Loucy (cell line): ENCODE measurements at regions not wholly inside any gene's neighbourhood (a gene's known extent, or its start where the extent isn't known, plus 50 kb on each side); places are given as distances from the start of the nearest gene placed in this dataset.

ENCODE experiments used
- H2AFZ ChIP-seq: fragments of 200-600 bp; sonication (generic); 2 replicates; pipeline ENCODE4 v1.6.0; 2016; ENCODE audit warnings: antibody characterized with exemption, mild to moderate bottlenecking, low read length, moderate library complexity
- H3F3A ChIP-seq: fragments of 200-600 bp; 2 replicates; pipeline ENCODE4 v1.6.0; 2016; ENCODE audit warnings: antibody characterized with exemption, low read depth, mild to moderate bottlenecking
- H3K27me3 ChIP-seq: fragments of 200-600 bp; sonication (generic); 2 replicates; pipeline ENCODE4 v1.6.1; 2014; ENCODE audit warnings: low read length, mild to moderate bottlenecking; ENCODE audit not compliant: insufficient read depth, poor library complexity, severe bottlenecking
- H3K36me3 ChIP-seq: fragments of 200-600 bp; sonication (generic); 2 replicates; pipeline ENCODE4 v1.6.1; 2016; ENCODE audit warnings: low read length; ENCODE audit not compliant: insufficient read depth
- H3K4me1 ChIP-seq: fragments of 200-600 bp; sonication (generic); 2 replicates; pipeline ENCODE4 v1.5.1; 2014; ENCODE audit warnings: low read length, mild to moderate bottlenecking; ENCODE audit not compliant: insufficient read depth, poor library complexity, severe bottlenecking
- H3K4me2 ChIP-seq: fragments of 200-600 bp; sonication (generic); 2 replicates; pipeline ENCODE4 v1.6.0; 2014; ENCODE audit warnings: antibody characterized with exemption, low read length, low read depth, mild to moderate bottlenecking; ENCODE audit not compliant: poor library complexity, severe bottlenecking
- H3K4me3 ChIP-seq: fragments of 200-600 bp; sonication (generic); 2 replicates; pipeline ENCODE4 v1.5.1; 2014; ENCODE audit warnings: low read length, mild to moderate bottlenecking, mixed read lengths; ENCODE audit not compliant: poor library complexity, severe bottlenecking
- H3K79me2 ChIP-seq: fragments of 200-600 bp; sonication (generic); 2 replicates; pipeline ENCODE4 v1.6.1; 2014; ENCODE audit warnings: low read length; ENCODE audit not compliant: insufficient read depth
- H3K9ac ChIP-seq: fragments of 200-600 bp; sonication (generic); 2 replicates; pipeline ENCODE4 v1.6.0; 2014; ENCODE audit warnings: mild to moderate bottlenecking, low read depth, low read length, moderate library complexity; ENCODE audit not compliant: poor library complexity, severe bottlenecking
- H3K9me2 ChIP-seq: fragments of 200-600 bp; sonication (generic); replicated peaks from 2 replicates; pipeline ENCODE4 v1.6.1; 2016; ENCODE audit warnings: low read depth, low read length, mixed read lengths
- H3K9me3 ChIP-seq: fragments of 200-600 bp; sonication (generic); 2 replicates; pipeline ENCODE4 v1.6.1; 2014; ENCODE audit warnings: mild to moderate bottlenecking, antibody characterized with exemption, low read length, low read depth; ENCODE audit not compliant: insufficient read depth
- H4K20me1 ChIP-seq: fragments of 200-600 bp; sonication (generic); 2 replicates; pipeline ENCODE4 v1.6.0; 2014; ENCODE audit warnings: antibody characterized with exemption, low read length, mild to moderate bottlenecking; ENCODE audit not compliant: insufficient read depth, poor library complexity, severe bottlenecking
- CTCF ChIP-seq: fragments of 200-600 bp; sonication (generic); conservative IDR thresholded peaks from 2 replicates; pipeline ENCODE4 v1.5.1; 2014; ENCODE audit warnings: mild to moderate bottlenecking, antibody characterized with exemption, low read length
- EZH2phosphoT487 ChIP-seq: fragments of 200-600 bp; IDR thresholded peaks from 2 replicates; pipeline ENCODE4 v1.6.1; 2018; ENCODE audit warnings: antibody characterized with exemption, mild to moderate bottlenecking, moderate library complexity, borderline replicate concordance

- H3K36me3 ChIP-seq: no peaks in the 10 kb centered on the region
- no peak overlapping the region for H3K4me3 ChIP-seq
- no peaks in the 10 kb centered on the region for H3K27me3 ChIP-seq
- H3K9me2 ChIP-seq: no peaks in the 10 kb centered on the region
- H3K9me3 ChIP-seq: no peaks in the 10 kb centered on the region
- no peak overlapping the region for H3K9ac ChIP-seq
- H3K79me2 ChIP-seq: no peaks in the 10 kb centered on the region
- H3K4me1 ChIP-seq: no peaks in the 10 kb centered on the region
- no peaks in the 10 kb centered on the region for H3F3A ChIP-seq
- no peaks in the 10 kb centered on the region for H4K20me1 ChIP-seq
- no peak overlapping the region for H3K4me2 ChIP-seq
- no peak overlapping the region for H2AFZ ChIP-seq
- TF ChIP-seq EZH2phosphoT487 (no peak), CTCF (no peak)
Observed at GRCh38 chr3:74413547-74414241, 200.8 kb downstream of the CNTN3 start.

GRCh38 chr3:74410276-74410941 is 204.1 kb downstream of the CNTN3 start:
- H3K9me2 ChIP-seq: no peaks in the 10 kb centered on the region
- H3K9ac ChIP-seq: no peak overlapping the region
- no peaks in the 10 kb centered on the region for H3K36me3 ChIP-seq
- no peak overlapping the region for H3K4me2 ChIP-seq
- H3K4me3 ChIP-seq: no peak overlapping the region
- H2AFZ ChIP-seq: no peak overlapping the region
- H3K27me3 ChIP-seq: no peaks in the 10 kb centered on the region
- H3K79me2 ChIP-seq: no peaks in the 10 kb centered on the region
- H3K4me1 ChIP-seq: no peaks in the 10 kb centered on the region
- TF ChIP-seq EZH2phosphoT487: no peak
- no peak for TF ChIP-seq CTCF
- H3K9me3 ChIP-seq: no peaks in the 10 kb centered on the region
- no peaks in the 10 kb centered on the region for H3F3A ChIP-seq
- H4K20me1 ChIP-seq: no peaks in the 10 kb centered on the region

GRCh38 chr3:74409066-74409465 is 205.4 kb downstream of the CNTN3 start:
- no peaks in the 10 kb centered on the region for H3K27me3 ChIP-seq
- no peak overlapping the region for H2AFZ ChIP-seq
- H3K9me2 ChIP-seq: no peaks in the 10 kb centered on the region
- no peaks in the 10 kb centered on the region for H3K4me1 ChIP-seq
- H3K36me3 ChIP-seq: no peaks in the 10 kb centered on the region
- no peak for TF ChIP-seq CTCF
- TF ChIP-seq EZH2phosphoT487: no peak
- no peaks in the 10 kb centered on the region for H3K9me3 ChIP-seq
- no peak overlapping the region for H3K4me3 ChIP-seq
- H3F3A ChIP-seq: no peaks in the 10 kb centered on the region
- H3K4me2 ChIP-seq: no peak overlapping the region
- no peaks in the 10 kb centered on the region for H3K79me2 ChIP-seq
- H4K20me1 ChIP-seq: no peaks in the 10 kb centered on the region
- no peak overlapping the region for H3K9ac ChIP-seq
